Skin of body (tissue), 1 donor: ENCODE measurements at regions not wholly inside any gene's neighbourhood (a gene's known extent, or its start where the extent isn't known, plus 50 kb on each side); places are given as distances from the start of the nearest gene placed in this dataset.

Source experiments
- DNase-seq: peaks from one replicate; lab custom pipeline; 2025; lab: John Stamatoyannopoulos, UW

GRCh38 chr19:30215248-30215647, 156.9 kb upstream of the ZNF536 start:
- DNase-seq, result no peak

- no peak for DNase-seq
These were observed 155.7 kb upstream of the ZNF536 start for GRCh38 chr19:30216453-30216852.

- no peak for DNase-seq
These were observed 154.7 kb upstream of the ZNF536 start for GRCh38 chr19:30217461-30217860.

DNA sequence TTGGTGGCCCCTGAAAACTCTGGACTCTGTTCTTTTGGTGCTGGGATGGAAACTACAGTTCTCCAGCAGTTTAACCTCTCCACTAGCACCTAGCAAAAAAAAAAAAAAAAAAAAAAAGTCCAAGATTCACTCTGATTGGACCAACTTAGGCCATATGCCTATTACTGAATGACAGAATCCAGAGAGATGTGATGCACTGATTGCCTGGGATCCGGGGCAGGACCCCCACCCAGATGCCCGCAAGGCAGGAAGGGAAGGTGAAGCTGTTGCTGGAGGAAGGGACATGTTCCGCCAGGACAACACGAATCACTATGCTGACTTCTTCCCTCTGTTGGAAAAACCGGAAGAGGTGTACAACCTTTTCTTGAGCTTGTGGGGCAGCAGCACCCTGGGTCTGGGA, 152.5 kb upstream of the ZNF536 start:
- no peak for DNase-seq

DNA sequence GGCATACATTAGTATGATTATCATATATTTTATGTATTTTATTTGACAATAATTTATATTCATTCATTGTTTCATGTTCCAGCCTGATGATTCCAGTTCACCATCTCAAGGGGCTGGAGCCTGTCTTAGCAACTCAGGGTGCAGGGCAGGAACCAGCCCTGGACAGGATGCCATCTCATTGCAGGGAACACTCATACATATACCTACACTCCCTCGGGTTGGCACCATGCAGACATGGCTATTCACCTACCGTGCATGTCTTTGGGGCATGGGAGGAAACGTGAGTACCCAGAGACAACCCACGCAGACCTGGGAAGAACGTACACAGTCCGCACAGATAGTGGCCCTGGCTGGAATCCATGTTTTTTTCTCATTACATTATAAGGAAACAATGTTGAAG, 151.0 kb upstream of the ZNF536 start:
- DNase-seq, result no peak

GRCh38 chr19:30222428-30222873, 149.7 kb upstream of the ZNF536 start:
- DNase-seq, result peak; percentile 5

- DNase-seq, result no peak
These were observed 149.0 kb upstream of the ZNF536 start for GRCh38 chr19:30222992-30223865.

GRCh38 chr19:30223866-30224688, 148.1 kb upstream of the ZNF536 start:
- no peak for DNase-seq

DNA sequence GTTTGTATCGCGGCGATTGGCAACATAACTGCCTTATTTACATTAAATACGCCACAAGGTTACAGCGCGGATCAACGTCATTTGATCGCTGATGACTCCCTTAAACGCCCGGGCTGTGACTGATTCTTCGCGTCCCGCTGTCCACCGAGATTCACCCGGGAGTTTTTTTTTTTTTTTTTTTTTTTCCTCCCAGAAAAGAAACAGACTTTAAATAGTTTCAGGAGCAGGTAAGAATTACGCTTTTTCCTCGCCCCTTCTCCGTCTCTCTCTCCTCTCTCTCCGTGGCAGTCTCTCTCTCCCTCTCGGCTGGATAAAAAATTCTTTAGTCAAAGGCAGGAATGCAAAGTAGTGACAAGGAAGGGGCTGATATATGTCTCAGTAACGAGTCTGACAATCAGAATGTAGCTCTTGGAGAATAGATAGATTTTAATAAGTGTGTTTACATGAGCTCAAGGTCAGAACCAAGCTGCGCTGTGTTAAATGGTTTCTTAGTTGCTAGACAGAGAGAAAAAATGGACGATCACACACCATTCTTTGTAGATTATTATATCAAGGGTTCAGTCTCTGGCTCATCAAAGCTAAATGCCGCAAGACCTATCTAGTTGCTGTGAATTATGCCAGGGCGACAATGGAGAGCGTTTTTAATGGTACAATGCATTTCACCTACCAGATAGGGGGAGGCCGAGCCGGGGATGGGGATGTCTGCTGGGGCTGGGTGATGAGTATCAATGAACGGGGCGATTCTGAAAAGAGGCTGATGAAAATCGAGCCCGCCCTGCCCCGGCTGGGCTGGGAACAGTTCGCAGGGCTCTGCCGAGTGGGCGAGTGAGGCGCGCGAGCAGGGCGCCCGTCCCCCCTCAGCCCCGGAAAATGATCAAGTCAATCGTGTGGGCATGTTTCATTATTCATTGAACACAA, 147.2 kb upstream of the ZNF536 start:
- peak; percentile 75 for DNase-seq

GRCh38 chr19:30225676-30226463, 146.3 kb upstream of the ZNF536 start:
- DNase-seq, result no peak

DNA sequence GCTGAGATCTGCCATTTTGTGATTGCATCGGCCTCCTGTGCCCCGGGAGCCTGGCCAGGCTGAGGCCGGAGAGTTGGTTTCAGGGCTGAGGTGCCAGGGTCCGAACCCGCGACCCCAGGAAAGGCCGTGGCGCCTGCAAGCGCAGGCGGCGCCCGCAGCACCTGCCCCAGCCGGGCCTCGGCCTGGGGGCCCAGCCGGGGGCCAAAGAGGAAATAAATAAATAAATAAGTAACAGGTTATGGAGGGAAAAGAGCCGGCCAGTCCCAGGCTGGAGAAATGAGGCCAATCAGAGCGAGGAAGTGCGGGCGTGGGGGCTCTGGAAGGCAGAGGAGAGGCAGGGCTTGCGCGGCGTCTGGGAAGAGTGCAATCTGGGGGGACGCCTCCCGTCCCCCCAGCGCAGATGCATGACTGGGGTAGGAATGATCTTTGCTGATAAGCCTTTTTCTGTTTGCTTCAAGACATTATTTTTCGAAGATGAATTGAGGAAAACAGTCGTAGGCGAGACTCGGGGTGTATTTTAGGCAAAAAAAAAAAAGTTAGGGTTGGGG, 145.6 kb upstream of the ZNF536 start:
- DNase-seq, result peak; percentile 44

DNA sequence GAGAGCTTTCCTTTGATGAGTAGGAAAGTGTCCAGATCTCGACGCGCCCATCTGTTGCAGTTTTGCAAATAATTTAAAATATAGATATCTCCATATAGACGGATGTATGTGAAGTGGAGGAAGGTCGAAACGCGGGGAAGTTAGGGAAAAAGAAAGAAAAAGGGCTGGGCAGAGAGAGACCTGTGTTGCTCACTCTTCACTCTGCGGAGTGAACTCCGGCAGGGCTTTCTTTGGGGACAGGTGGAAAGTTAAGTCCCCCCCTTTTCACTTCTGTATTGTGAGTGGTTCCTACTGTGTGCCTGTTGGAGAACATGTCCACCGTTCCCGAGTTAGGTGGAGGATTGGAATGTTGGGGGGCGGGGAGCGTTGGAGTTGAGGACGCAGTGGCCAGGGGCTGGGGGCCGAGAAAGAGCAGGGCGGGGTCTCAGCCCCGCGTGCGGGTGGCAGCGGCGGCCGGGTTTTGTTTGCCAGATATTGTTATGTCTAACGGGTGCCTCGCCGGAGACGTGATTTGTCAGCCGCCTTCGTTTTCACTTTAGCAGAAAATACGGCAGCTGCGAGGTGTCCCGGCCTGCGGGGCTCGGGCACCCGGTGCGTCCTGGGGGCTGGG, 145.1 kb upstream of the ZNF536 start:
- DNase-seq, result no peak

- no peak for DNase-seq
These were observed 144.5 kb upstream of the ZNF536 start for GRCh38 chr19:30227661-30228112.

- DNase-seq, result peak; percentile 36
These were observed 143.9 kb upstream of the ZNF536 start for GRCh38 chr19:30228113-30228834.

DNA sequence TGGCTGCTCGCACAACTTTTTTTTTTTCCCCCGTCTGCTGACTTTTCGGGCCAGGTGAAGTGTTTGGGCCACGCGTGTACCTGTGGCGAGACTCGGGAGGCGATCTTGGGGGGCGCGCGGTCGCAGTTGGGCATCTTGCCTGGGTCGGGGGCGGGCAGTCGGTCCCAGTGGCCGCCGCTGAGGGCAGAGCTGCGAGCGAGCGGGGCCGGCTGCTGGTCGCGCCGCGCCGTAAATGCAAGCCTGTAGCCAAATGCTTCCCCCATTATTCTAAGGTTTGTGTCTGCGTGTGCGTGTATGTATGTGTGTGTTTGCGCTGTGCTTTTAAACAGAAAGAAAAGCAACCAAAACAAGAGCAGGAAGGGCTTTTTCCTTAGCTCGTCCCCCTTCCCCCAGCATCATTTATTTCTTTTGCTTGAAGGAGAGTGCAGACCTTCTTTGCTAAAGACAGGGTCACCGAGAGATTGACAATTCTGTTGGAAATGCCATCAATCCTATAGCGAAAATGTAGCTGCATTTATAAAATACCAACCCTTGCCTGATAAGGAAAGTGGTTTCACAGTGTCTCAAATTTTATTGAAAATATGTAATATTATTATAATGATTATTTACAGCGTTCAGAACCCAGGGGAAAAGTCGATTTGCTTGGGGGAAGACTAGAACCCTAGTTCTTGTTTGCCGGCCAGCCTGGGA, 143.2 kb upstream of the ZNF536 start:
- peak; percentile 39 for DNase-seq

GRCh38 chr19:30229525-30230174, 142.5 kb upstream of the ZNF536 start:
- DNase-seq, result peak; percentile 34

- no peak for DNase-seq
These were observed 140.5 kb upstream of the ZNF536 start for GRCh38 chr19:30231408-30232318.
